HG02759 (cell line): ENCODE measurements at regions not wholly inside any gene's neighbourhood (a gene's known extent, or its start where the extent isn't known, plus 50 kb on each side); places are given as distances from the start of the nearest gene placed in this dataset.
"Not testable (repeated sequence)": the region's sequence is repeated elsewhere in the genome, so short reads cannot be mapped to it uniquely, and the experiment has no call there.

Experiments used
- ATAC-seq: cut with Tn5 transposase; IDR thresholded peaks from one replicate; pipeline ENCODE4 v1.9.1; 2021; ENCODE audit warnings: mild to moderate bottlenecking, moderate library complexity; ENCODE audit not compliant: unreplicated experiment

DNA sequence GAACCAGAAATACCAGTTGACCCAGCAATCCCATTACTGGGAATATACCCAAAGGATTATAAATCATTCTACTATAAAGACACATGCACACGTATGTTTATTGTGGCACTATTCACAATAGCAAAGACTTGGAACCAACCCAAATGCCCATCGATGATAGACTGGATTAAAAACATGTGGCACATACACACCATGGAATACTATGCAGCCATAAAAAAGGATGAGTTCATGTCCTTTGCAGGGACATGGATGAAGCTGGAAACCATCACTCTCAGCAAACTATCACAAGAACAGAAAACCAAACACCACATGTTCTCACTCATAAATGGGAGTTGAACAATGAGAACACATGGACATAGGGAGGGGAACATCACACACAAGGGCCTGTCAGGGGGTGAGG, 86.2 kb upstream of the SETMAR start:
- not testable (repeated sequence) for ATAC-seq

DNA sequence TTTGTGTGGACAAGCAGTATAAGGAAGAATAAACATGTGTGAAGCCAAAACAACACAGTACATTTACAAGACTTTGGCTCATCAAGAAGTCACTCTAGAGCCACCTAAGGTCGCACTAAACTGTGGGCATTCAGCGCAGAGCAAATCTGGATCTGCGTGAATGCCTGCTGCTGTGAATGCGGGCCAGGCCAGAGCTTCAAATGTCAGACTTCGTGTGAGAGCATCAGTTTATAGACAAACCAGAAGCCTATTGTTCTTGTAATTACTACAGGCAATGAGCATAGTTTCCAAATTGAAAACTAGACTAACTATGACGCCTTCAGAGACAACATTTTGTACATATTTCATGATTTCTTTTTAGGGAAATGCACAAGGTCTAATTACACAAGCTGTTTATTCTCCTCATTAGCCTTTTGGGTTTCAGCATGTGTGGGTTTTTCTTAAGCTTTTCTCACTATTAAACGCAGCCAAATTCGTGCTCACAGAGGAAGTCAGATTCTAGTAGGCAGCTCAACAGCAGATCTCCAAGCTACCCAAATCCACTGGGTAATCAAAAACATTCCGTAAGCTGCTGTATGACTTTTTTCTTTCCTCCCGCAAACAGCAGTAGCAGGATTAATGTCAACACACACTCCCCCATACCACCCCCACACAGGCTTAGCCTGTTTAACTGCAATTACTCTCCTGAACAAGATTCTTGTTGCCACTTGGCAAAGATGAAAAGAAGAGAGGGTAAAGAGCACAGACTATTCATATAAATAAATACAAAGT, 84.5 kb upstream of the SETMAR start:
- ATAC-seq: no peak

DNA sequence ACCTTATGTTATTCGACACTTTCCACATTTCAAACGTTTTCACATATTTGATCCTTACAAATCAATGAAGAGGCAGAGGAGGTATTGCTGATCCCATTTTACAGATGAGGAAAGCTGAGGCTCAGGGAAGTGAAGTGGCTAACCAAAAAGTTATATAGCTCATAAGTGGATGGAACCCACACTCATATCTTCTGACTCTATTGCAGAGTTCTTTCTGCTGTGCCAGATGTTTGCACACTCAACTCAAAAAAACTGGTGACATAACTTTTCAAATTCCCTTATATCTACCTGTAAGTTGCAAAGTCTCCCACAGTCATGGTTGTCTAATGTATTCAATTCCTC, 84.0 kb upstream of the SETMAR start:
- ATAC-seq: no peak

DNA sequence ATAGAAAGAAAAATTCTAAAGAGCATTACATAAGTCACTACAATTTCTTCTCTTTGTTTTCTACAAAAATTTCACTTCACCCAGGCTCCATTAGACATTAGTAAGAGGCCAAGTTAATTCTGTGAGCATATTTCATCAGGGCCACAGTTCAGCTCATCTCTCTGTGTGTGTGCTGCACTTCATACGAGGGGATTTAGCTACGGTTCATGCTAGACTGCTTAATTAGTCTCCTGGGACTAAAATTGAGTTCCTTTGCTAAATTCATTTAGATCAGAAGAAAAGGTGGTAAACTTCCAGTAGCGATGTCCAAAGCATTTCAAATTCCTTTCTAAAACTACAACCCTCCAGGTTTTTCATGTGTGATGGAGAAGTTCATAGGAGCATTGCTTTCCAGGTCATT, 83.1 kb upstream of the SETMAR start:
- no peak for ATAC-seq

DNA sequence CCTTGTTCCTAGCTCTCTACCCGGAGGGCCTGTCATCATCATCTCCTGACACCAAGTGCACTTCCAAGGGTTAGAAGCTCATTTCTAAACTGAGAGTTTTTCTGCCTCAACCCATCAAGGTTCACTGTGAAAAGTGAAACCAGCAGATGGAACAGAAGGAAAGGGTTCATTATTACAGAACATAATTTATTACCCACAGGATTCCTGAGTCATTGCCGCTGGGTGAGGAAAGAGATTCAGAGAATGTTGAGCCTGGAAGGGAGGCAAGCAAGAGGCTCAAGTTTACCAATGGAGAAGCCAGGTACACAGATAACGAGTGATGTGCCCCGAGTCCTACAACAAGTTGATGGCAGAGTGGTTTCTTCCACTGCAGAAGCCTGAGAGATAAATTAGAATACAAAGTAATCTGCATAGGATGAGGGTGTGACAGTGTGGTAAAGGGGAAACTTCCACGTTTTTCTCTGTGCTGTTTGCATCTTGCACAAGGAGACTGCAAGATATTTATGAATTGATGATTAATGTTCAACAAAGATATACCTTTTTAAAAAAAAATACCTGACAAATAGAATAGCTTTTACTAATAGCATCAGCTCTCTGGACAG, 80.5 kb upstream of the SETMAR start:
- ATAC-seq: no peak

DNA sequence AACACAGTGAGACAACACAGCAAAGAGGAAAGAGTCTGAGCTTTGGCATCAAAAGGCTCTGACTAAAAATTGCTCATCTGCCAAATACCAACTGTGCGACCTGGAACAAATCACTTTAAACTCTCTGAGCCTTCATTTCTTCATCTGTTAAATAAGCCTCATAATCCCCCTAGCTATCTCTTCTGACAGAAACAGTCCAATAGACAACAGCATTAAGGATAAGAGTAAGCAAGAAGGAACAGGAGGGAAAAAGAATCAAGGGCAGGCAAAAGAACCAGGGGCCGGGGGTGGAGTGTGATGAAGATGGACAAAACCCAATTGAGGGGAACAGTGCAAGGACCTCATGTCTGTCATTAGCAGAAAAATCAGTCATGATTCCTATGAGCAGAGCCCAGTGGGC, 79.4 kb upstream of the SETMAR start:
- ATAC-seq: no peak

DNA sequence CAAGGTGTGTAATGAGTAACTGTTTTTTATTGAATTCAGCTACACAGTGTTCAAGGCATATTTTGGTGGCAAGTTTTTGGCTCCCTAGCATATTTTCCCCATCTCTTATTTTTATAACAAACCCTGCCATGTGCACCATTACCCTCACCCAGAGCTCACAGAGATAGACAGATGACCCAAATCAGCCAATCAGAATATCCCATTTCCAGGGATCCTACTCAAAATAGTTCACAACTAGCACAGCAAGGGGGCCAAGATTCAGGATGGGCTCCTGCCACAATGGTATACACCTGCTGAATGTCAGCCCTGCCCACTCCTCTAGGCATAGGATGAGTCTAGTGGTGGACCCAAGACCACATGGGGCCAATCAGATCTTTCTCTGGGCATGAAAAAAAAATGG, 78.8 kb upstream of the SETMAR start:
- no peak for ATAC-seq

DNA sequence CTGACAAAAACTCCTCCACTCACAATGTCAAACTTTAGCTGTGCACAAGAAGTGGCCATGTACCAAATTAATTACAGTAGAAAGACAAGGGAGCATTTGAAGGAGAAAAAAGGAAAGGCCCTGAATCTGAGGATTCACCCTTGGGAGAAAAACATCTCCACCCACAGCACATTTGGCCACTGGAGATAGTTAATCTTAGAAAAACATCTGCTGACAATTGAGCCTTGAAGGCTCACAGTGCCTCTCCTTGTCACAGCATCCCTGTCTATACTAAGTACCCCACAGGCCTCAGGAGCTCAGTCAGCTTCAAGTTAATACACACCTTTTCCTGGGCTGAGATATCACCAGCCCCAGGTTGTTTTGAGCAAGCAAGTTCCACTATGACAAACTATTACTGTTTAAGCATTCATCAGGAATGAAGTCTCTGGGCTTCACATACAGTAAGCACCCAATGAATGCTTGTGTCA, 78.1 kb upstream of the SETMAR start:
- ATAC-seq: no peak

DNA sequence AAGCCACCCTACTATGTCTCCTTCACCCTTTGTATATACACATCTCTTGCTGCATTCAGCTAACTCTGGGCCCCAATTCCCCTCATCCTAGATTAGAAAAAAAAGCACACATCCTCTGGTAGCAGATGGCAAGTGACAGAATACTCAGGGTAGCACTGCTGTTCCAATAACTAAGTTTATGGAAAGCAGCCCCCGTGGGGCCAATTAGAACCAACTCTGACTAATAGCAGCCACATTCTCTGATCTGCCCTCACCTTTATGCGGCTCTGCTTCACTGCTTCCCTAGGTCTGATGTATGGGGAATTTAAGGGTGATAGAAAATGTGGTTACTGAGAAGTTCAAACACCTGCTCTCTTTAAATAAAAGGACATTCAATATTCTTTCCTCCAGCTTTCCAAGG, 74.9 kb upstream of the SETMAR start:
- ATAC-seq: peak; percentile 64

DNA sequence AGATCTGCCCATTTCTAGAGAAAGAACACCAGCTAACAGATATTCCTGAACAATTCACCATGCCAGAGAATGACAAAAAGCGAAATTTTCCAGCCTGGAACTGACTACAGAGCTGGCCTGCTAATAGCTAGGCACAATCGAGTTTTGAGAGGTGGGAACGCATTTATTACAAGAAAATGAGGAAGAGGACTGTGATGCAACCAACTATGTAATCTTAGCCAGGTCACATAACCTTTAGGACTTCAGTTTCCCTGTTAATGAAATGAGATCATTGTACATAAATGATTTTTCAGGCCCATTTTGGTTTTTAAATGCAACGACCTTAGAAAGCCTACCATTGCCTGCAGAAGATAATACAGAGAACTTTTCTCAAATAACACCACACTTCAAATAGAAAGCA, 72.1 kb upstream of the SETMAR start:
- ATAC-seq: no peak

GRCh38 chr3:4232798-4233197, 70.4 kb upstream of the SETMAR start:
- no peak for ATAC-seq

DNA sequence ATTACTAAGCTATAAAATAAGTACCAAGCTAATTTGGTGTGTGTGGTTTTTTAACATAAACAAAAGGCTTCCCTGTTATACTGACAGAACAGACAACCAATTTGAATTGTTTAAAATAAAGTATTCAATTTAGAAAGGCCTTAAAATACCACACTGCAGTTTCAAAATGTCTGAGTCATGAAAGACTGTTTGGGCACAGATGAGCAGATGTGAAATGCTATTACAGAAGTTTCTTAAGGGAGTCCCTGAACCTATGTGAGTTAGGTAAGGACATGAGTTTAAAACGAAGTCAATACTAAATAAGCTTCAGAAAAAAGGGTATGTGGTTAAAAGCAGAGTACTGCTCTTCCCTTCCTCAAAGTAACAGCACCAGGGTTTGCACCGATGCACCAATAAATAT, 69.7 kb upstream of the SETMAR start:
- ATAC-seq: no peak

- no peak for ATAC-seq
Observed at GRCh38 chr3:4234889-4235288, 68.3 kb upstream of the SETMAR start.

GRCh38 chr3:4235690-4236089, 67.5 kb upstream of the SETMAR start:
- no peak for ATAC-seq

DNA sequence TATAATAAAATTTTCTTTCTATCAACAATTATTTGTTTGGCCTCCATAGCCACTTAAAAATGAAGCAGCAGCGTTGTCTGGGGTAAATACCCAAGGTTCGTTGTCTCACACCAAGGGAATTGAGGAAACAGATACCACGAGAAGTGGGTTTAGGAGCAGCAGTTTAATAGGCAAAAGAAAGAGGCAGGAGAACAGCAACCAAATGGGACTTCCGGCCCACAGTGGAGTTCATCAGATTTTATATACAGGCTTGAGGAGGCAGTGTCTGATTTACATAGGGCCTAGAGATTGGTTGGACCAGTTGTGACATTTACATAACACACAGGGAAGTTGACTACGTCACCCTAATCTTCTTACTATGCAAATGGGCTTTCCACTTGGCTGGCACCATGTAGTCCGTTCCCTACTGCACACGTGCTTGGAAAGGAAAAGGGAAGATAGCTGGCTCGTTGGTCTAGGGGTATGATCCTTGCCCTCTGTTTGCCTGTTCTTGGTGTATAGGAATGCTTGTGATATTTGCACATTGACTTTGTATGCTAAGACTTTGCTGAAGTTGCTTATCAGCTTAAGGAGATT, 61.5 kb upstream of the SETMAR start:
- ATAC-seq: no peak

- no peak for ATAC-seq
Observed at GRCh38 chr3:4245671-4246070, 57.5 kb upstream of the SETMAR start.

- no peak for ATAC-seq
Observed at GRCh38 chr3:4247391-4247790, 55.8 kb upstream of the SETMAR start.

GRCh38 chr3:4250064-4250463, 53.1 kb upstream of the SETMAR start:
- no peak for ATAC-seq

DNA sequence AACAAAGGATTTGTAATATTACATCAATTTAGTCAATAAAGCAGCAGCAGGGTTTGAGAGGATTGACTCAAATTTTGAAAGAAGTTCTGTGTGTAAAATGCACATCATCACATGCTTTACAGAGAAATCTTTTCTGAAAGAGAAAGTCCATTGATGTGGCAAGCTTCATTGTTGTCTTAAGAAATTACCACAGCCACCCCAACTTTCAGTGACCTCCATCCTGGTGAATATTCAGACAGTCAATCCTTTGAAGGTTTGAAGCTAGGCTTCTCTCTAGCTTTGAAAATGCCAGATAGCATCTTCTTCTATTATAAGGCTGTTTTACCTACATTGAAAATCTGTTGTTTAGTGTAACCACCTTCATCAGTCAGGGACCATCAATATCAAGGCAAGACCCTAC, 51.8 kb upstream of the SETMAR start:
- ATAC-seq: no peak

DNA sequence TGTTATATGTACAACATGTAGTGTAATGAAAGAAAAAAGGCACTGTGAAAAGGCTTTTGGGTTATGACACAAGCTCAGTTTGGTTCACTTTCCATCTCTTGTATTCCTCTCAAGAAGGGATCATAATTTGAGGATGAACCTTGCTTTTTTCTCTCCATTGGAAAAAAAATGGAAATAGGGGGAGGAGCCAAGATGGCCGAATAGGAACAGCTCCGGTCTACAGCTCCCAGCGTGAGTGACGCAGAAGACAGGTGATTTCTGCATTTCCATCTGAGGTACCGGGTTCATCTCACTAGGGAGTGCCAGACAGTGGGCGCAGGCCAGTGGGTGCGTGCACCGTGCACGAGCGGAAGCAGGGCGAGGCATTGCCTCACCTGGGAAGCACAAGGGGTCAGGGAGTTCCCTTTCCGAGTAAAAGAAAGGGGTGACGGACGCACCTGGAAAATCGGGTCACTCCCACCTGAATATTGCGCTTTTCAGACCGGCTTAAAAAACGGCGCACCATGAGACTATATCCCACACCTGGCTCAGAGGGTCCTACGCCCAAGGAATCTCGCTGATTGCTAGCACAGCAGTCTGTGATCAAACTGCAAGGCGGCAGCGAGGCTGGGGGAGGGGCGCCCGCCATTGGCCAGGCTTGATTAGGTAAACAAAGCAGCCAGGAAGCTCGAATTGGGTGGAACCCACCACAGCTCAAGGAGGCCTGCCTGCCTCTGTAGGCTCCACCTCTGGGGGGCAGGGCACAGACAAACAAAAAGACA, 49.9 kb upstream of the SETMAR start:
- not testable (repeated sequence) for ATAC-seq
